LNCaP clone FGC (cell line): ENCODE measurements at regions not wholly inside any gene's neighbourhood (a gene's known extent, or its start where the extent isn't known, plus 50 kb on each side); places are given as distances from the start of the nearest gene placed in this dataset.

Experiments used
- DNase-seq: peaks from one replicate; pipeline ENCODE4 v3.0.0-alpha.2; 2011; ENCODE audit warnings: low read depth
- H3K4me3 ChIP-seq: 2 replicates; pipeline ENCODE4 v1.5.1; 2011; ENCODE audit warnings: mild to moderate bottlenecking, low read depth, low read length, control low read depth
- TF ChIP-seq, protein P1 (sequence below): IDR thresholded peaks from 2 replicates; pipeline ENCODE4 v1.5.1; 2012; ENCODE audit warnings: mild to moderate bottlenecking; ENCODE audit not compliant: control insufficient read depth, insufficient read depth; ENCODE audit errors: extremely low read depth

DNA sequence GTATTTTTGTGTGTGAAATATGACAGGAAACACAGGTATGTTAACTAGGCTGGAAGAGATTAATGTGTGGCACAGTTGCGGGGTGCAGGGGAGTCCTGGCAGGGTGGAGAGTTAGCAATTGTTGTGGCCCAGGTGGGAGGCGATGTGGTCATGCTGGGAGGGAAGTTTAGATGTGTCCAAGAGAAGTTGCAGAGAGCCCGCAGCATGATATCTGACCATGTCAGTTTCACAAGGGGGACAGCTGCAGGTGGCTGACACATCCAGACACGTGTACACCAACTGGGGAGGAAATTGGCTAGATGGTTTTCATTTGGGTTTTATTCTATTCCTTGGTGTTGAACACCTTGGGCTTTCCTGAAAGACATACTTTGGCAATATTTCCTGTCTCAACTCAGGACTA is 172.8 kb upstream of the RGMA start:
- no peak overlapping the region for H3K4me3 ChIP-seq
- no peak for DNase-seq
- TF ChIP-seq, protein P1, sequence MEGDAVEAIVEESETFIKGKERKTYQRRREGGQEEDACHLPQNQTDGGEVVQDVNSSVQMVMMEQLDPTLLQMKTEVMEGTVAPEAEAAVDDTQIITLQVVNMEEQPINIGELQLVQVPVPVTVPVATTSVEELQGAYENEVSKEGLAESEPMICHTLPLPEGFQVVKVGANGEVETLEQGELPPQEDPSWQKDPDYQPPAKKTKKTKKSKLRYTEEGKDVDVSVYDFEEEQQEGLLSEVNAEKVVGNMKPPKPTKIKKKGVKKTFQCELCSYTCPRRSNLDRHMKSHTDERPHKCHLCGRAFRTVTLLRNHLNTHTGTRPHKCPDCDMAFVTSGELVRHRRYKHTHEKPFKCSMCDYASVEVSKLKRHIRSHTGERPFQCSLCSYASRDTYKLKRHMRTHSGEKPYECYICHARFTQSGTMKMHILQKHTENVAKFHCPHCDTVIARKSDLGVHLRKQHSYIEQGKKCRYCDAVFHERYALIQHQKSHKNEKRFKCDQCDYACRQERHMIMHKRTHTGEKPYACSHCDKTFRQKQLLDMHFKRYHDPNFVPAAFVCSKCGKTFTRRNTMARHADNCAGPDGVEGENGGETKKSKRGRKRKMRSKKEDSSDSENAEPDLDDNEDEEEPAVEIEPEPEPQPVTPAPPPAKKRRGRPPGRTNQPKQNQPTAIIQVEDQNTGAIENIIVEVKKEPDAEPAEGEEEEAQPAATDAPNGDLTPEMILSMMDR: no peak

DNA sequence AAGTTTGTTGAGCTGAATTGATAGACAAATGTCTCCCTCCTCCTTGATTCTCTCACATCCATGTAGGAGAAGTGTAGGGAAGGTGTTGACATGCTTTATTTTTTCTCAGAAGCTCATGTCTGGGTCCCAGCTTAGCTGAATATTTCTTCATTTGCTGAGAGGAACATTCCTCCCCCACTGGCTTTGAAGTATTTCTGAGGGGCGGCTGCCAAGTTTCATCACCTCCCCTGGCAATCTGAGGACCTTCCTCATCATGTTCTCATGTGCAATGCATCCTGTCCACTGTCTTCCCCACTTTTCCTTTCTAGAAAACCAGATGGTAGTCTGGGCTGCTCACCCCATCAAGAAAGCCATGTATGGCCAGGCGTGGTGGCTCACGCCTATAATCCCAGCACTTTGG is 168.9 kb upstream of the RGMA start:
- no peak overlapping the region for H3K4me3 ChIP-seq
- DNase-seq: no peak
- TF ChIP-seq, protein P1: no peak

DNA sequence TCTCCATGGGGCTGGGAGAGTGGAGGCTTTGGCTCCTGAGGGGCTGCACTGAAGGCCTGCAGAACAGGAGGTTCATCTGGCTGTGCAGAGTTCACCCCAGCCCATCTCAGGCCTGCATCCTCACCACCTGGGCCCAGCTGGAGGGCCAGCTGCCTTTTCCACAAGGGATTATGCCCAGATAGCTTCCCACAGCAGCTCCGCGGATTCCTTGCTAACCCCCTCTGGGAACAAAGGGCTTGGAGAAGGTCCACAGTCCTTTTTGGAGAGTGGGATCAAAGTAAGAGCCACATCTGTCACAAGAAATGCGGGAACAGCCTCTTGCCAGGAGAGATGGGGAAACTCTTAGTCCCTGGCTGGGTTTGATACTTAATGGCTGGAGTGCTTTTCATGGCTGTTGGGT is 164.7 kb upstream of the RGMA start:
- TF ChIP-seq, protein P1: no peak
- no peak overlapping the region for H3K4me3 ChIP-seq
- DNase-seq: no peak

DNA sequence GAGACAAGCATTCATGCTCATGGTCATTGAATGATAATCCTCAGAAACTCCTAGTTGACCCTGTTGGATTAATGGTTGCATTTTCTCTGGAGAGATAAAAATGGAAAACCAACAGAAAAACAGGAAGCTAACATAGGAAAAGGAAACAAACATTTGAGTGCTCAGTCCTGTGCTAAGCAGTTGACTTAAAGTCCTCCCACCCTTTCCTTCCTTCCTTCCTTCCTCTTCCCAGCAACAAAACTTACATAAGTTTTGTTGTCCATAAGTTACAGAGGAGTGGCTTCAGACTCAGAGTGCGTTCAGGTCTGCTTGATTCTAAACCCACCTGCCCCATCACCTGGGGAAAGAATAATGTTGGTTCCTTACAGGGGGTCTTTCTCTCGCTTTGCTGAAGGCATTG is 163.8 kb upstream of the RGMA start:
- no peak for DNase-seq
- no peak overlapping the region for H3K4me3 ChIP-seq
- TF ChIP-seq, protein P1: no peak

DNA sequence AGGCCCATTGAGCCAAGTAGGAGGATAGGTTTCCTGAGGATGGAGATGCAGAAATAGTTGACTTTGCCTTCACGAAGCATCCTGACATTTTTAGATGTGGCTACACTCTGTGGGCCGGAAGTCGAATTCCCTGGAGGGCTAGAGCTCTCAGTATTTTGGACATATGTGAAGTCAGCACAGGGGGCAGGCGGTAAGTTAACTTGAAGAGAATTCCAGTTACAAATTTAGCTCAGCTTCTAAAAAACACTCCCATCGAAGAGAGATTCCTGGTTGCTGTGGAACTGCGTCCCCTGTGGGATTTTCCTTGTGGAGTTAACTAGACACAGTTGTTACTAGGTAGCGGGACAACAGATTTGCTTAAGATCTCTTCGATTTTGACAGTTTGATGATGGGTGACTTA is 161.9 kb upstream of the RGMA start:
- TF ChIP-seq, protein P1: no peak
- no peak for DNase-seq
- H3K4me3 ChIP-seq: no peak overlapping the region

DNA sequence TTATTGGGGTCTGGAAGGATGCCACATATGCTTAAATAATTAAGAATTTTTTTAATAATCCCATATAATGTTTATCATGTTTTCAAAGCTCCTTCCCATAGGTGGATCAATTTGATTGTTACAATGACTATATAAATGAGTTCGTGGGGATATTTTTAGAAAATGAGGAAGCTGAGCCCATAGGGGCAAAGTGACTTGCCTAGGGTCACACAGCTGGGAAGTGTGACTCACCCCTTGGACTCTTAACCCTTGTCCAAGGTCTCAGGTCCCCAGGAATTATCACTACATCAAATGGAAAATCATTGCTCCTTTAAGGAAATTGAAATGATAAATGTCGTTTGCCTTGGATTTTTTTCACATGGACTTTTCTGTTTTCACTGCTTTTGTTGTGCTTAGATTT is 161.2 kb upstream of the RGMA start:
- no peak overlapping the region for H3K4me3 ChIP-seq
- TF ChIP-seq, protein P1: no peak
- DNase-seq: no peak

DNA sequence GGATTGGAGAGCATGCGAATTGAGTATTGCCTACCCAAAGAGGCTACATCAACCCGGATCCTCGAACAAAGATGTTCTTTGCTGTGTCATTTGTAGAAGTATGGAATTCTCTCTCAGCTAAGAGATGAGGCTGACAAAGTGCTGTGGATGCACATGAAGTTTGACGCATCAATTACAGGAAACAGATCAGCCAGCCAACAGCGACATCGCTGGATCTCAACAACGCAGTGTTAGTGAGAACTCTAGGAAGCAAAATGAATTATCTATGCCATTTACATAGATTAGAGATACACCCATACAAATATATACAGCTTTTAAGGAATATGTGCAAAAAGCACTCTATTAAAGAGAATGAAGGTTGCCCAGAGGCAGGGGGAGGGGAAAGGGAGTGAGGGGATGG is 160.6 kb upstream of the RGMA start:
- no peak overlapping the region for H3K4me3 ChIP-seq
- no peak for DNase-seq
- TF ChIP-seq, protein P1: no peak
